Fibroblast of the aortic adventitia (primary cell): ENCODE measurements at regions not wholly inside any gene's neighbourhood (a gene's known extent, or its start where the extent isn't known, plus 50 kb on each side); places are given as distances from the start of the nearest gene placed in this dataset.

Experiments
- DNase-seq: peaks from one replicate; pipeline ENCODE4 v3.0.0-alpha.2; 2010; ENCODE audit warnings: low read depth
- H3K4me3 ChIP-seq: 2 replicates; pipeline ENCODE4 v1.5.1; 2011; ENCODE audit warnings: low read depth, mild to moderate bottlenecking, control low read depth, low read length, moderate library complexity
- TF ChIP-seq, protein P1 (sequence below): IDR thresholded peaks from 2 replicates; pipeline ENCODE4 v1.5.1; 2011; ENCODE audit warnings: mild to moderate bottlenecking, low read length, control low read depth, inconsistent platforms; ENCODE audit not compliant: insufficient read depth

DNA sequence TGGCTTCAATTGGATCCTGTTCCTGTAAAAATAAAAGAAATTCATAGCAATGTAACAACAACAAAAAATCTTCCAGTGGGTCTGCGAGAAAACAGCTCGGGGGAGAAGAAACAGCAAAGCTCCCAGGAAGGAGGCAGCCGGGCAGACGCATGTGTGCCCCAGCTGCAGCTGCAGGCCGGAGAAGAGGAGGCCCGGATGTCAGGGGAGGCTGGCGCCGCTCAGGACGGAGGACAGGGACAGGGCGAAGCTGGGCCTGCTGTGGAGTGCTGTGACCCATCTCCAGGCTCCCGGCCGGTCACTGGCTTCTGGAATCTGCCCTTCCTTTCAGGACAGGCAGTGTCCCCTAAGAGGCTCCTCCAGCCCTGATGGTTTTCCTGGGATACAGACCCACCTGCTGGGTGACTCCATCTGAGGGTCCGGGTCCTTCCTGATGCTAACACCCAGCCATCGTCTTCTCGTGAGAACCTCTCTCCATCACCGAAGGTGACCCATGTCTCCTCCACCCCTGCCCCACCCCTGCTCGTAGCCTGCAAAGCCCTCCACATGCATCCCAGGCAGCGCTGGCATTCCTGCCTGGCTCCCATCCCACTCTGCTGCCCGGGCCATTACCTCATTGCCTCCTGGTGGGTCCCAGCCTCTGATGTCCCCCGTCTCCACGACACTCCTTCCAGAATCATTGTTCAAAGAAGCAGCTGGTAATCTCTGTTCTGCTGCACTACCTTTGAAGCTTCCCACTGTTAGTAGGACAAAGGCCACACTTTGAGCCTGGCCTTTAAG, 145.4 kb upstream of the TWIST2 start:
- no peak for DNase-seq
- H3K4me3 ChIP-seq: no peak overlapping the region
- TF ChIP-seq, protein P1, sequence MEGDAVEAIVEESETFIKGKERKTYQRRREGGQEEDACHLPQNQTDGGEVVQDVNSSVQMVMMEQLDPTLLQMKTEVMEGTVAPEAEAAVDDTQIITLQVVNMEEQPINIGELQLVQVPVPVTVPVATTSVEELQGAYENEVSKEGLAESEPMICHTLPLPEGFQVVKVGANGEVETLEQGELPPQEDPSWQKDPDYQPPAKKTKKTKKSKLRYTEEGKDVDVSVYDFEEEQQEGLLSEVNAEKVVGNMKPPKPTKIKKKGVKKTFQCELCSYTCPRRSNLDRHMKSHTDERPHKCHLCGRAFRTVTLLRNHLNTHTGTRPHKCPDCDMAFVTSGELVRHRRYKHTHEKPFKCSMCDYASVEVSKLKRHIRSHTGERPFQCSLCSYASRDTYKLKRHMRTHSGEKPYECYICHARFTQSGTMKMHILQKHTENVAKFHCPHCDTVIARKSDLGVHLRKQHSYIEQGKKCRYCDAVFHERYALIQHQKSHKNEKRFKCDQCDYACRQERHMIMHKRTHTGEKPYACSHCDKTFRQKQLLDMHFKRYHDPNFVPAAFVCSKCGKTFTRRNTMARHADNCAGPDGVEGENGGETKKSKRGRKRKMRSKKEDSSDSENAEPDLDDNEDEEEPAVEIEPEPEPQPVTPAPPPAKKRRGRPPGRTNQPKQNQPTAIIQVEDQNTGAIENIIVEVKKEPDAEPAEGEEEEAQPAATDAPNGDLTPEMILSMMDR: no peak

DNA sequence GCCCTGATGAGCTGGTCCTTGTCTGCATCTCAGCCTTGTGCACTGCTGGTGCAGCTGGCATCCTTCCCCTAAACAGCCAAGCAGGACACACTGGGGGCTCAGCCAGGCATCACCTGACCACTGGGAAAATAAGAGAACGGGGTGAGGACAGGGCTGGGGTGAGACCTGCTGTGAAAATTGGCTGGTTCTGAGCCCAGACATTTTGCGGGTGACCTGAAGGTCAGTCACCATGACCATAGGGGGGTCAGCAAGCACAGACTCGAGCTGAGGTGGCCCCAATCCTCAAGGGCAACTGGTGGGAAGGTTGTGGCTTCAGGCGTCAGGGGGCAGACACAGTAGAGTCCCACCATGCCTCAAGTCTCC, 144.9 kb upstream of the TWIST2 start:
- TF ChIP-seq, protein P1: no peak
- H3K4me3 ChIP-seq: no peak overlapping the region
- DNase-seq: no peak

DNA sequence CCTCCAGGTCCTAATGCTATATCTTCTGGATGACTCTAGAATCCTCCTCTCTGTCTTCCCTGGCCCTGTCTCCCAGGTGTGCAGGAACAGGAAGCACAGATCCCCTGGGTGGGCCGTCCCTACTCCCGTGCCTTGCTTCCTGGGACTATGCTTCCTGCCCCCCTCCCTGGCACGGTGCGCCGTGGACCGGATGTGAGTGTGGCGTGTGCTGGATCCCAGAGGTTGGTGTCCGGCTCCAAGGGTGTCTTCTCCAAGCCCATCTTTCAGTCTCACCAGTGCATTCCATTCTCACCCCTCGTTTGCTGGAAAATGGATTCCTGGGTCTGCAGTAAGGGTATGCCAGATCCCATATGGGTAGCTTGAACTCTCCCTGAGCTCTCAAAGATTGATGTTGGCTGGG, 144.4 kb upstream of the TWIST2 start:
- TF ChIP-seq, protein P1: no peak

DNA sequence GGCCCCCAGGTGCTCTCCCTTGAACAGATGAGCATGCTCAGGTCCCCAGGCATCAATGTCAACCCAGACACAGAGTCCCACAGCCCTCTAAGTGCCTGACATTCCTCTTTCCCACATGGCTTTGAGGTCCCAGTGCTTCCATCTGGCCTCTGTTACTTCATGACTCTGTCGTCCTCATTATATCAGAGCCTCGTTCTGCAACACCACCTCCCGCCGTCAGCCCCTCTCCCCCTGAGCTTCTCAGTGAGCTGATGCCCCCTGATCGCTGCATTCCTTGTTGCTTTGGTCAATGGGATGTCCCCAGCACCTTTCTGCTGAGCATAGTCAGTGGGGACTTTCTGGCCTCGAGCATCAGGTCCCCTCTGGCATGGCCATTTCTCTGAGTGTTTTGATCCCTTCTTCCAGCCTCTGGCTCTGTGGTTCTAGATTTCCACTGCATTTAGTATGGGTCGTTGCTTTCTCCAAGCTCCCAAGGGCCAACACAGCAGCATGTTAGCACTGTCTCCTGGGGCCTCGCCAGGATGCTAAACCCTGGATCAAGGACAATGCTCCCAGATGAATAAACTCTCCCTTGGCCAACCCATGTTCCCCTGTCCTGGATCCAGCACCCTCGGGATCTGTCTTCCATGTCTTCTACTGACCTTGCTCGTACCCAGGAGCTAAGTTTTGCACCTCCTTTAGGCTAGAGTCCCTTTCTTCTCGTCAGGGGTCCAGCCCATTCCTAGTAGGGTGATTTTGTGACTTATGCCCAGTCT, 143.2 kb upstream of the TWIST2 start:
- DNase-seq: no peak
- TF ChIP-seq, protein P1: no peak
- H3K4me3 ChIP-seq: no peak overlapping the region

More for the DNA sequence above, 144.4 kb upstream of the TWIST2 start:
- H3K4me3 ChIP-seq: no peak overlapping the region
- DNase-seq: no peak

DNA sequence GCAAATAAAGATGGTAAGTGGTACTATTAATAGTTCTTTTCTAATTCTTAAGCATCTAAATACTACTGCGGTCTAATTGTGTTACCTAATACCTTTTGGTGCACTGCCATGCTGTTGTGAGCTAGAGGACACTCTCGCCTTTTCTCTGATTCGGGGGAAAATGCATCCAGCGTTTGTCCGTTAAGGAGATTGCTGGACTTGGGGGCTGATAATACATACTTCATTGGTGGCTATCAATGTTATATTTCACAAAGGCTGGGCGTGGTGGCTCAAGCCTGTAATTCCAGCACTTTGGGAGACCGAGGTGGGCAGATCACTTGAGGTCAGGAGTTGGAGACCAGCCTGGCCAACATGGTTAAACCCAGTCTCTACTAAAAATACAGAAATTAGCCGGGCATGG, 141.7 kb upstream of the TWIST2 start:
- H3K4me3 ChIP-seq: no peak overlapping the region
- no peak for DNase-seq
- TF ChIP-seq, protein P1: no peak

DNA sequence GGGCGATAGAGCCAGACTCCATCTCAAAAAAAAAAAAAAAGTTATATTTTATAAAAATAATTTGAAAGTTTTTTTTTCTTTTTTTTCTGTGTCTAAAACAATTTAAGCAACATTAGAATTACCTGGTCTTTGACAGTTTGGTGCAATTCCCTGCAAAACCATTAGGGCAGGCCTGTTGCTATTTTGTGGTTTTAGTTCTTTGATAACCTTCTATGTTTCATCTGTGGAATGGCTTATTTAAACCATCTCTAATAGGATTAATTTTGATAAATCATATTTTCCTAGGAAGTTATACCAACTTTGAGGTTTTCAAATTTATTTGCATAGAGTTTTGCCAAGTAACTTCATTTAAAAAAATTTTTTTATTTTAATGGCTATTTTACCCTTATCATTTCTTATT, 141.2 kb upstream of the TWIST2 start:
- DNase-seq: no peak
- H3K4me3 ChIP-seq: no peak overlapping the region
- TF ChIP-seq, protein P1: peak; percentile 57
